ENCODE measurements at regions not wholly inside any gene's neighbourhood (a gene's known extent, or its start where the extent isn't known, plus 50 kb on each side); places are given as distances from the start of the nearest gene placed in this dataset.

GRCh38 chr3:153051427-153052095 is 110.5 kb upstream of the RAP2B start:
- H3K4me3 Mint-ChIP-seq = no peak overlapping the region
- Histone ChIP-seq H4K20me1 (ENCODE audit: control insufficient read depth, insufficient read depth, low read length, poor library complexity, severe bottlenecking) (no peaks in the 10 kb centered on the region), H3K27me3 (replicated peaks in 1 of 4; ENCODE audit: control extremely low read depth in 1 of 4, control insufficient read depth in 3 of 4, insufficient read depth in 4 of 4, low read length in 3 of 4) (no peaks in the 10 kb centered on the region), H3K4me3 (ENCODE audit: control extremely low read depth in 1 of 5, extremely low read depth in 1 of 5, insufficient read depth in 1 of 5, low read depth in 2 of 5, low read length in 4 of 5) (no peak overlapping the region), H3K79me2 (ENCODE audit: control insufficient read depth, insufficient read depth, low read length) (no peaks in the 10 kb centered on the region), H3K36me3 (replicated peaks in 1 of 2; ENCODE audit: control extremely low read depth in 1 of 2, control insufficient read depth in 1 of 2, extremely low read depth in 1 of 2, insufficient read depth in 2 of 2, low read length in 1 of 2) (no peaks in the 10 kb centered on the region), H3K9me3 (ENCODE audit: control extremely low read depth in 1 of 3, control insufficient read depth in 2 of 3, insufficient read depth in 1 of 3, low read length in 2 of 3) (no peaks in the 10 kb centered on the region), H3K27ac (ENCODE audit: low read length in 2 of 2) (no peak overlapping the region), H3K4me1 (ENCODE audit: control insufficient read depth in 2 of 2, insufficient read depth in 2 of 2, low read length in 2 of 2) (no peaks in the 10 kb centered on the region), H3K4me2 (replicated peaks; ENCODE audit: low read depth, low read length, poor library complexity, severe bottlenecking) (no peak overlapping the region), H3K9ac (ENCODE audit: low read length) (no peak overlapping the region), H2AFZ (ENCODE audit: insufficient read depth, low read depth, low read length, poor library complexity, severe bottlenecking) (no peak overlapping the region)
- 100% methylated on average over 1 of the region's 6 CpGs for WGBS (ENCODE audit: insufficient coverage)
- peaks cover 3% of the 10 kb centered on the region for H3K27me3 Mint-ChIP-seq
- intact Hi-C loops (cut with micrococcal nuclease) = no loop called here
- DNase-seq (no peak), ATAC-seq (ENCODE audit: low read depth) (no peak)
- POLR2A ChIA-PET = no interaction called here
- H3K9me3 Mint-ChIP-seq (ENCODE audit: insufficient read depth) = no peaks in the 10 kb centered on the region
- H3K4me1 Mint-ChIP-seq = no peaks in the 10 kb centered on the region
- no peak overlapping the region for H3K27ac Mint-ChIP-seq
- no peak for TF ChIP-seq CTCF (IDR thresholded peaks at IDR 0.05)
- TF ChIP-seq EZH2 (IDR thresholded peaks at IDR 0.05; ENCODE audit: borderline replicate concordance, insufficient read depth, low read depth, low read length, poor library complexity, severe bottlenecking) = no peak
- CTCF ChIA-PET = interaction anchor here (0.8 to 1.1 kb wide), 3 partner anchors 8 to 1201 kb away, joined by 3 to 6 read pairs (median 3); no protein-coding TSS in a partner anchor

- H3K79me2 ChIP-seq (ENCODE audit: control insufficient read depth, insufficient read depth, low read length) = no peaks in the 10 kb centered on the region
- no peak overlapping the region for H3K9ac ChIP-seq (ENCODE audit: low read length)
- TF ChIP-seq CTCF (IDR thresholded peaks at IDR 0.05) (no peak), EZH2 (IDR thresholded peaks at IDR 0.05; ENCODE audit: borderline replicate concordance, insufficient read depth, low read depth, low read length, poor library complexity, severe bottlenecking) (no peak)
- POLR2A ChIA-PET = no interaction called here
- peaks cover 3% of the 10 kb centered on the region for H3K27me3 Mint-ChIP-seq
- H3K27me3 ChIP-seq (replicated peaks in 1 of 4; ENCODE audit: control extremely low read depth in 1 of 4, control insufficient read depth in 3 of 4, insufficient read depth in 4 of 4, low read length in 3 of 4) = no peaks in the 10 kb centered on the region
- intact Hi-C loops (cut with micrococcal nuclease) = no loop called here
- no peak overlapping the region for H2AFZ ChIP-seq (ENCODE audit: insufficient read depth, low read depth, low read length, poor library complexity, severe bottlenecking)
- H3K4me3 ChIP-seq (ENCODE audit: control extremely low read depth in 1 of 5, extremely low read depth in 1 of 5, insufficient read depth in 1 of 5, low read depth in 2 of 5, low read length in 4 of 5) = no peak overlapping the region
- no peaks in the 10 kb centered on the region for H3K4me1 Mint-ChIP-seq
- H3K4me3 Mint-ChIP-seq = no peak overlapping the region
- no peaks in the 10 kb centered on the region for H3K9me3 ChIP-seq (ENCODE audit: control extremely low read depth in 1 of 3, control insufficient read depth in 2 of 3, insufficient read depth in 1 of 3, low read length in 2 of 3)
- no peaks in the 10 kb centered on the region for H3K9me3 Mint-ChIP-seq (ENCODE audit: insufficient read depth)
- H3K36me3 ChIP-seq (replicated peaks in 1 of 2; ENCODE audit: control extremely low read depth in 1 of 2, control insufficient read depth in 1 of 2, extremely low read depth in 1 of 2, insufficient read depth in 2 of 2, low read length in 1 of 2) = no peaks in the 10 kb centered on the region
- H4K20me1 ChIP-seq (ENCODE audit: control insufficient read depth, insufficient read depth, low read length, poor library complexity, severe bottlenecking) = no peaks in the 10 kb centered on the region
- H3K4me1 ChIP-seq (ENCODE audit: control insufficient read depth in 2 of 2, insufficient read depth in 2 of 2, low read length in 2 of 2) = no peaks in the 10 kb centered on the region
- no peak overlapping the region for H3K27ac ChIP-seq (ENCODE audit: low read length in 2 of 2)
- ATAC-seq (ENCODE audit: low read depth) (no peak), DNase-seq (no peak)
- WGBS (ENCODE audit: insufficient coverage) = 80% methylated on average over 1 of the region's 4 CpGs
- H3K27ac Mint-ChIP-seq = no peak overlapping the region
- H3K4me2 ChIP-seq (replicated peaks; ENCODE audit: low read depth, low read length, poor library complexity, severe bottlenecking) = no peak overlapping the region
- CTCF ChIA-PET = interaction anchor here (0.8 to 0.9 kb wide), 2 partner anchors 9 to 1200 kb away, joined by 3 to 6 read pairs; no protein-coding TSS in a partner anchor
Observed at GRCh38 chr3:153052096-153052460, 109.9 kb upstream of the RAP2B start.
